NCI-H1436 treated with DMSO at 0.1 percent for 48 hours (cell line): ENCODE measurements at regions not wholly inside any gene's neighbourhood (a gene's known extent, or its start where the extent isn't known, plus 50 kb on each side); places are given as distances from the start of the nearest gene placed in this dataset.

Source experiments
- DNase-seq: peaks from one replicate; lab custom pipeline; 2025; lab: John Stamatoyannopoulos, UW

DNA sequence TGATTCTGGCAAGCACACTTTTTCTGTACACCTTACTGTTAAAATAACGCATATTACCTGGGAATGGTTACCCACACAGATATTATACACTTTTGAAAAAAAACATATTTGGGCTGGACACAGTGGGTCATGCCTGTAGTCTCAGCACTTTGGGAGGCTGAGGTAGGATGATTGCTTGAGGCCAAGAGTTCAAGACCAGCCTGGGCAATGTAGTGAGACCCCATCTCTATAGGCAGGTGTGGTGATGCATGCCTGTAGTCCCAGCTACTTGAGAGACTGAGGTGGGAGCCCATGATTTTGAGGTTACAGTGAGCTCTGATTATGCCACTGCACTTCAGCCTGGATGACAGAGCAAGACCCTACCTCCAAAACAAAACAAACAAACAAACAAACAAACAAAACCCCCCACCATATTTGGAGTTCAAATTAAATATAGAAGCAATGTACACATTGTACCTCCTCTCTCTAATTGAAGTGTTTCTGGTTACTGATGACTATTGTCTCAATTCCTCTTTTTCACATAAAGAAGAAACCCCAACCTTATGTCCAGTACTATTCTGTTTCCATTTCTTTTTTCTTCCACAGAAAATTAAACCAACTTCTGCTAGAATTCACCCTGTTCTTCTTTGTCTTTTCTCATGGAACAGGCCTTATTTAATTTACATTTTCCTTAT, 152.6 kb upstream of the UMPS start:
- DNase-seq: no peak

DNA sequence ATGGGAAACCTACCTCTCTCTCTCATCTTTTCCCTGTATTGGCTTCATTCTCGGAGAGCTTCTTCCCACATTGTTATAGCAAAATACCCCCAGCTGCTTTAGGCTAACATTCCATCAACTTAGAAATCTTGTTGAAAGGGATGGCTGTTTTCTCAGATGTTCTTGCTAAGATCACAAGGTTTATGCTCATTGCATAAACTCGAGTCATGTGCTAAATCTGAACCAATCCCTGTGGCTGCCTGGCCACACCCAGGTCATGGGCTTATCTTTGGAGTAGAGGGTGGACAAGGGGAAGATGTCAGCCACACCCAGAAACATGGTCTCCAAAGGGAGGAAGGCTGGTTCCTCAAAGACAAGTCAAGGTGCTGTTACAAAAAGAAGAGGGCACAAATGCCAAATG, 150.6 kb upstream of the UMPS start:
- no peak for DNase-seq

DNA sequence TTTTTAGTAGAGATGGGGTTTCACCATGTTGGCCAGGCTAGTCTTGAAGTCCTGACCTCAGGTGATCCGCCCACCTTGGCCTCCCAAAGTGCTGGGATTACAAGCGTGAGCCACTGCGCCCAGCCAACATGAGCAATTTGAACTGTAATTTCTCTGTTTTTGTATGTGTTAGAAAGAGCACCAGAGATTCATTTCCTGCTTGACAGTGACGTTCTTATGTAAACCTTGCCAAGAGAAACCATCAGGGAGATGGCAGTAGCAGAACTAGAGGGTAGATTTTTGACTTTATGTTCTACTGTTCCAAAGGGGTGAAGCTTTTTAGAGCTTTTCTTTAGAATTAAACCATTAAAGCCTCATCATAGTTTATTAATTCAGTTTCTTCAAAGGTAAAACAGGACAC, 148.1 kb upstream of the UMPS start:
- DNase-seq: no peak

DNA sequence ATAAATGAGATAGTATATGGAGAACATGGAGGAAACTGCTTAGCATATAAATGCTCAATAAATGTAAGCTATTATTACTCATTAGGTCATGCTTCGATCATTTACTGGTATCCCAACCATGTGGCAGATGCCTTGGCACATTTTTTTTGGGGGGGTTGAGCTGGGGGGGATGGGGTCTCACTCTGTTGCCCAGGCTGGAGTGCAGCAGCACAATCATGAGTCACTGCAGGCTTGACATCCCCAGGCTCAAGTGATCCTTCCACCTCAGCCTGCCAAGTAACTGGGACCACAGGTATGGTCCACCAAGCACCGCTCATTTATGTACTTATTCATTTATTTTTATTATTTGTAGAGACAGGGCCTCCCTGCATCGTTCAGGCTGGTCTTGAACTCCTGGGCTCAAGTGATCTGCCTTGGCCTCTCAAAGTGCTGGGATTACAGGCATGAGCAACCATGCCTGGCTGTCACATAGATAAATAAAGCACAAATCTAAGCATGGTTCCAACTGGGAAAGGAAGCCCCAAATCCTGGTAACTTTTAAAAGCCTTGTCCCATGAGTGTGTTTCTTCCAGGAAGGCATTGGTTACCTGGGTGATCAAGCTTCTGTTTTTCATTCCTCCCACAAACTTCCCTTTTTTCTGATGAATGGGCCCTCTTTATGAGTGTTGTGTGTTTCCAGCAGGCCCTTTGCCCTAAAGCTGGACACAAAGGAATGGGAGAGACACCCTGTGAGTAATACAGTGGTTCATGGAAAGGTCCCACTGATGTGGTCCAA, 147.4 kb upstream of the UMPS start:
- no peak for DNase-seq

DNA sequence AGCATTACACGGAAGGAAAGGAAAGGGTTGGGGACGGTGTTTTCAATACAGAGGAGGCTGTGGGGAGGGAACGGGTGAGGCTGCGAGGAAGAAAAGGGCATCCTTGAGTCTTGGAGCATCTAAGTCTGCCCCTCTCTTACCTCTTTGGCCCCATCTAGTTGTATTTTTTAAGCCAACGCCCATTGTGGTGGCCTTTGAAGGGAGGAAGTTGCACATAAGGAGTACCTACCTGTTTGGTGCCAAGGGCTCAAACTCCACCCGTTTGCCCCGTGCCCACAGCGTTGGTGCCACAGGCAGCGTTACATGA, 146.1 kb upstream of the UMPS start:
- DNase-seq: no peak

DNA sequence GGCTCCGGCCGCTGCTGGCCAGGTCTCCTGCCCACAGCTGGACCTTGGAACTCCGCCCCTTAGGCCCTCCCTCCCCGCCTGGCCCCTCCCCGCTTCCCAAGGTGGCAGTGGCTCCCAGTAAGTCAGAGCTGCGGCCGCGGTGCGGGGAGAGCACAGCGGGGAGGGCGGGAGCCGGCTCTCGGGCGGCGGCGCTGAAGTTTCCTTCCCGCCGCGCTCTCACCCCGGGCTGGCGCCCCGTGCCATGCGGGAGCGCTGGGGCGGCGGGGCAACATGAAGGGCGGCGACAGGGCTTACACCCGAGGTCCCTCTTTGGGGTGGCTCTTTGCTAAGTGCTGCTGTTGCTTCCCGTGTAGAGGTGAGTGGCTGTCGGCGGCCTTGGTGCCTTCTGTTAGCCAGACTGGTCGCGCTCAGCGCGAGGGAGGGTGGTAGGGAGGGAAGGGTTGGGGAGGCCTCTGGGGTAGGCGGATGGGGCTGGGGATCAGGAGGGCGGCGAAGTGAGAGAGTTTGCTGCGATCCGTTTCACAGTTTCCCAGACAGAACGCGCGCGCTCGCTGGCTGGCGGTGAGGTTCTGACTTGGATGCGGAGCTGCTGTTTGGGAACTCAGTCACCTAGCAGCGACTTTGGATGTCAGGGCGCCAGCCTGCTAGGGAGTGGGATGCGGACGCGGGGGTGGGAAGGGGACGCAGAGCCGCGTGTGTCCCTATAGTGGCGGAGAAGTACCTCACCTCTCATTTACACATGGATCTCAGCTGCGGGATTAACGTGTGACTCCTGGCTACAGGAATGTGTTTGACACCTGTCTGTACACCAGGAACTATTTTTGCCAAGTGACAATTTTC, 145.5 kb upstream of the UMPS start:
- no peak for DNase-seq

DNA sequence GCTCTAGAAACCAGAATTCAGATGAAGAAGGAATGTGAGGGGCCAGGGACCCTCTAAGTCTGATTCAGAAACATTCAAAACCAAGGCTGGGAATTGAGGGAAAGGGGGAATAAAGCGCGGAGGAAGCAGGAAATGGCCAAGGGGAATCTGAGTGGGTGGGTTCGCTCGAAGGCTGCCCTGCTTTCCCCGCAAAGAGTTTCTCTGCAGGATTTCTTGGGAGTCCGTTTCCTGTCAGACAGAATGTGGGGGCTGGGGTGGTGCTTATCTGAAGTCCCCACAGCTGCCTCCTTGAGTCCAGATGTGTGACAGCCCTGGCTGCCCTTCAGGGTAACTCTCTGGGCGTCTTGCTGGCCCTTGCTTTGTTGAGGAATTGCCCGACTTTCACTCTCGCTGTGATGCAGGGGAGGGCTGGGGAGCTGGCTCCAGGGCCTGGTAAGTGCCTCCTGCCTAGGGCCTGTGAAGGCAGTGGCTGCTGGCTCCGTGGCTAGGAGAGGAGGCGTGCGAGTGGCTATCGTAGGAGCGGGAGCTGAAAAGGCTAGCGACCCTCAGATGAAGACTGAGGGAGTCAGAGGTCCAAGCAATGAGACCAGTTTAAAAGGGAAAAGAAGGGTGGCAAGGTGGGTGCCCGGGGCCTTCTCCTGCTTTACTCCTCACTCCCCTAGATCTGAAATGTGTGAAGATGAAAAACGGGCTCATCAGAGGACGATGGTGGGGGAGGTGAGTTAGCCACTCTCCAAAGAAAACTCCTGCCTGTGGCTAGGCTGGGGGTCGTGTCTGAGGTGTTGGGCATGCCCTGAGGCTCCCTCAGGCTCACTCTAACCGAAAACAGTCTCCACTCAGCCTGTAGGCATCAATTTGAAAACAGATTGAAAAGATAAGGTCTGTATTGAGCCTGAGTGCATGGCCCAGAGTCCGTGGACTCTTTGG, 143.9 kb upstream of the UMPS start:
- no peak for DNase-seq

DNA sequence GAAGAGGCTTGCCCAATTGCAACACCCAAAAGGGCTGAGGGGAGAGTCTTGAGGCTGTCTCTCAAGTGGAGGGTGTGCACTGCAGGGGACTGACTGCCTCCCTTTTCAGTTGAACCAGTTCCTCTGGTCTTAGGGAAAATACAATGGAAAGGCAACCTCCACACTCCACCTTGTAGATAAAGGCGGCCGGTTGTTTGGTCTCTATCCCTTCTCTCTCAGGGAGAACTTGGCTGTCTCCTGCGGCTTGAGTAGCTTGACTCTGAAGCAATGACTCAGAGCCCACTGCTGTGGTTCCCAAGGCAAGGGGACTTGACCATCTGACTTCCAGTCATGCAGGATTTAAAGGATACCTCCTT, 143.2 kb upstream of the UMPS start:
- no peak for DNase-seq

DNA sequence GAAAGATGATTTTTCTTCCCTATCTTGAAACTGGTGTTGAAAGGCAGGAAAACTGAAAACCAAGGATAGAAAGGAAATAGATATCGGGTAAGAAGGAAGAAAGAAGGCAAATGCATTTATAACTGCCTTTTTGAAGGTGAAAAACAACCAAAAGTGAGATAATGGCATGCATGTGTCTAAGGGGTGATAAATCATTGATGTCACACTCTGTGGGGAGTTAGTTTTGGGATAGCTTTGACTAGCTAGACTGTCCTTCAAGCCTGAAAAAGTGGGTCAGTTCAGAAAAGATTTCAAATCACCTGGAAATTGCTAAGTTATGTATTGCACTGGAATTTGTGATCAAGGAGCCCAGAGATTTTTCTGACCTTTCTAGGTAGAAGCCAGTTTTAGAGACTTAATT, 142.2 kb upstream of the UMPS start:
- no peak for DNase-seq

DNA sequence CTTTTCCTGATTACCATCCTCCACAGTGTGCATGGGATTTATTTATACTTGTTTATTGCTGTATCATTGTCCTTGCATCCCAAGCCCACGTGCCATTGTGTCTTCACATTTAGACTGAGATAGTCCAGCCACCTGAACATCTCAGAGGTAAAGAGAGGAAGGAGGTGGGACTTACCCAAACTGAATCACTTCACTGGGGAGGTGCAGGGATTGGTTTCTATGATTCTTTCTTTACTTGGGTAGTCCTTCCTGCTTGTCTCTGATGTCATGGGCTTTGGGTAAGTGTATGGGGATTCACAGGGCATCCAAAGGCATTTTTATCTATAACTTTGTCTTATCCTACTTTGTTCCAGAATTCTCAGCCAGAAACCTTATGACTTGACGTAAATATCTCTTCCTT, 141.5 kb upstream of the UMPS start:
- DNase-seq: no peak

DNA sequence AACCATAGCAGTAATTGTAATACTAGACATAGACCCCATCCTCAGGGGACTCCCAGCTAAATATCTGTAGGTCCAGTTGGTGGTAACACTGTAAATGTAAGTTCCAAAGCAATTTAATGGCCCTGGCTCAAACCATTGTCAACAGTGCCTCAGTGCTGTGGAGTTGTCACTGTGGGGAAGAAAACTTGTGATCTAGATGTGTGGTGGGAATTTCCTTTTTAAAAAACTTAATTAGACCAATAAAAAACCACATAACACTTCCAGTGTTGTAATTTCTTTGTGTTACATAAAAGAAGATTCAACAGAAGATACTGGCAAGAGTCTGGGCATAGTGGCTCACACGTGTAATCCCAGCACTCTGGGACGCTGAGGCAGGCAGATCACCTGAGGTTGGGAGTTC, 138.6 kb upstream of the UMPS start:
- no peak for DNase-seq

DNA sequence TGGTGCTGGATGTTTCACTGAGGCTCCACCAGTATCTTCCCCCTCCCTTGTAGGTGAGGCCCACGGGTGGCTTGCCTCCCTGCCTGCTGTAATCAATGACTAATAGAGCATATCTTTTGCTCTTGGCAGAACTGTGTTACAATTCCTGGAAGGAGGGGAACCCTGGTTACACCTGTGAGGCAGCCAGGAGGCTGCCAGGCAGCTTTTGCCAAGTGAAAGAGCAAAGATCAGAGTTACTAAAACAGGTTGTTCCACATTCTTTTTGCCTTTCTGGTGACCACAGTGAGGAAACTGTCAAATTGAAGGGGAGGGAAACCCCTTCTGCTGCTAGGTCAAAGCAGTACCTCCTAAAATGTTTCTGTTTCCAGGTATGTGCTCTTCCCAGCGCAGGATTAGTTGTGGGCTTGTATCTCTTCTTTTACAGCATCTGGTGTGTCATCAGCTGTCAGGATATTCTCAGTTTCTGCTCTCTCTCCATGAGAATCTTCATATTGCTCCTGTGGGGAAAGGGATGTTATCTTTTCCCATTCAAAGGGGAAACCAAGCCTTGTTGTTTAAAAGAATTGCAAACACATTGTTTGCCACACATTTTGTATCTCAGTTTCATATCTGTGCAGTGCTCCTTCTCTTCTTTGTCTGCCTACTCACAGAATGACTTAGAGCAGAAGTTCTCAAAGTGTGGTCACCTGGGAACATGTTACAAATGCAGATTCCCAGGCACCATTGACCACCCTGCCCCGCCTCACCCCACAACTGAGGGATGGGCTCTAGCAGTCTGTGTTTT, 137.4 kb upstream of the UMPS start:
- no peak for DNase-seq

DNA sequence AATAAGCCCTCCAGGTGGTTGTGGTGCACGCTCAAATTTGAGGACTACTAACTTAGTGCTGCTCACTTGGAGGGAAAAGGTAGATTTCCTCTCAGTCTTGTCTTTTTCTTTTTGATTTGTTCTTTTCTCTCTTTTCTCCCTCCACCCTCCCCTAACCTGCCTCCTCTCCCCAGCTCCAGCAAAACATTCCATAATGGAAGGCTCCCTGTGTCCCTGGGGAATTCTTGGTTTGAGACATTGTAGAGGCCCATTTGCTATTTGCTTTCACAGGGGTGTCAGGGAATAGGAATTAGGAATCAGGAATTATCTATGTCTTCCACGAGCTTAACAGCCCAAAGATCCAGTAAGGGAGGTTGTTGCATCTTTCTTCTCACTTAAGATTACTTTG, 136.8 kb upstream of the UMPS start:
- DNase-seq: no peak

DNA sequence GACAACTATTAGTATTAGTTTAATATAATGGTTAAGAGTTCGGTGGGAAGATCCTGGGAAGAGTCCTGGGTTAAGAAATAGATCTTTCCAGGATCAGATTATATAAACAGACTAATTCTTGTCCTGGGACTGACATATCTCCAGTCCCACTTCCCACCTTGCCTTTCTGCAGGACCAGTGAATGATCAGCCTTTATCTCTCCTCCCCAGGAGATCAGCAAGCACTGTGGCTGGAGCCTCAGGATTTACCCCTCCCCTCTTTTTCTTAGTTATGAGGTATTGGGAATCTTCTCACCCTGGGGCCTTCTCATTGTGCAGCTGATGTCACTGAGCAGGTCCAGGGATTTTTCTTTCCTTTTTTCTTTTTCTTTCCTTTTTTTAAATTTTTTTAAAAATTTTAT, 135.7 kb upstream of the UMPS start:
- DNase-seq: no peak

DNA sequence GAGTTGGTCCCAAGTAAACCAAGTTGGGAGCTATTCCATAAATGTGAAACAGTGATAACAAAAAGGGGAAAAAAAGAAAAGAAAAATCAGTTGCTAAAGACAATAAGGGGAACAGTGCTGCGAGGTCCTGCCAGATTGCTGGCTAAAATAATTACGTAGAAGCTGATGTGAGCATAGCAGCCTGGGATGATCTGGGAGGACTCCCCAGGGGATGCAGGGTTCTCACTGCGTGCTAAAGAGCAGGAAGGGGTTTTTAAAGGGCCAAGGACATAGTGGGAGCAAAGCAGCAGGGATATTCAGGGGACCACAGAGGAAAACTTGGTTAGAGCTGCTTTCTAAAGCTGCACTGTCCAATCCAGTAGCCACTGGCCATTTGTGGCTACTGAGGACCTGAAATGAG, 133.0 kb upstream of the UMPS start:
- DNase-seq: no peak

DNA sequence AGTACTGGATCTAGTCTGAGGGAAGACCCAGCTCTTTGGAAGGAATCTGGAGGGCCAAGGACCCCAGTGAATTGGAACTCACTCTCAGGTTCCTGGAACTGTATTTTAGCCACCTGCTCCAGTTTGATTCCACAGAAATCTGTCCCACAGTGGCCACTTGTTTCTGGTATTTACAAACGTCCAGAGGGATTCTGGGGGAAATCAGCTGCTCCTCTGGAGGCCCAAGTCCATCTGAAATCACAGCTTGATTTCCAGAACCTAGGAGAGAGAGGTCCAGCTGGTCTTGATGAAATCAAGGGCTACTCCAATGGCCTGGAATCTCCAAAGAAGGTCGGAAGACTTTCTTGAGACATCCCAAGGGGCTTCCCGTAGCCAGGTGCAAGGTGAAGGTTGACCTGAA, 132.3 kb upstream of the UMPS start:
- DNase-seq: no peak

DNA sequence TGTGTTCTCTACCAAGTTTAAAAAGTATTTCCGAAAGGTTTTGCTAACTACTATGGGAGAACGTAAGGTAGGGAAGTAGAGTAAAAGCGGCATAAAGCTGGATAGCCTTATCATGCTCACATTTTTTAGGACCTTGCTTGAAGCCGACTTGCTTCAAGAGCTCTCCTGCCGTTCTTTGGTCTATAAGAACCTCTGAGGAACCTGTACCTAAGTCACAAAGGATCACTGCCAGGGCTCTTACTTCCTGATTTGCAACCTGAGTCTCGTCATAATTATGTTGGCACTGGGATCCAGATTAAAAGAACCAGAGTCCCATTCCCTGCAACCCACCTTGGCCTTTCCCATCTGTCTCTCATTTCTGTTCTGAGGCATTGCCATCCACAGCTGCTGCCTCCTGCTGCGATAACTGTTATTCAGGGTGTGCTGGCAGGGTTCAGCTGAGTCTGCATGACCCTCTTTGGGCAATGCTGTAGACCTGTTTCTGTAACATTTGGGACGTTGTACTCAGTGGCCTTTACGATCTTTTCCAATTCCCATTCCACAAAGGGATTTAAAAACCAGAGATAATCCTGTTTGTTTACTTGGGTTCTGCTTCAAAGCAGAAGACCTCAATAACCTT, 131.0 kb upstream of the UMPS start:
- DNase-seq: no peak

DNA sequence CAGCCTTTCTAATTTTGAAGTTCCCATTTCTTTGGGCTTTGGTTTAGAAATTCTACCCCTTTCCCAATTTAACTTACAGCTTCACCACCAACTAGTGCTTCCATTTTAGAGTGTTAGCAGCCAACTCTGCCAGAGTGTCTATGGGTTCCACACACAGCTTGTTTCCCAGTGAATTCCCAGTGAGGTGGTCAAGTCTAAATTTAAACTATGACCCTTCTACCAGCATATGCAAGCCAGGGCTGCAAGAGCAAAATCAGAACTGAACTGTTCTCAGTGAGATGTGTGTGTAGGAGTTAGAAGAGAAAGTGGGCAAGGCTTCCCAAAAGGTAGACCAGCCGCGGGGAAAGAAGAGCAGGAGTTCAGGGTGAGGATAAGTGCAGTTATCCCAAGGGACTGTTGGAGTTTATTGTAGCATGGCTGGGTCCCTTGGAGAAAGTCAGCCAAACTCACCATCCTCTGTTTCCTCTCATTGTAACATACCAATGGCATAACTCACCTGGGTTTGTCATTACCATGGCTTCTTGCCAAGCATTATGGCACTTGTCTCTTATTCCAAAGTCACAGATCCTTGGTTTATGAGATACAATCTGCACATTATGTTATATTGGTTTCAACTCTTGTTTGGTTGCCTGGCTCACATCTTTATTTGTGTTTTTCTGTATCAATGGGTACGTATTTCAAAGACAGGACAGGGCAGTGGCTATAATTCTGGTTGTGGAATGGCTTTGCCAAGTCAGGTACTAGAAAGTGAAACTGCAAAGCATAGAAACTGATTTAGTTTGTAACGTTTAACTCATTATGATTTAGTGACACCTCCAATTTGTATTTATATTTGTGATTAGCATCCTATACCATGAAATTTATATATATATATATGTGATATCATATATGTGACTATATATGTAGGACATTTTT, 130.2 kb upstream of the UMPS start:
- DNase-seq: no peak

DNA sequence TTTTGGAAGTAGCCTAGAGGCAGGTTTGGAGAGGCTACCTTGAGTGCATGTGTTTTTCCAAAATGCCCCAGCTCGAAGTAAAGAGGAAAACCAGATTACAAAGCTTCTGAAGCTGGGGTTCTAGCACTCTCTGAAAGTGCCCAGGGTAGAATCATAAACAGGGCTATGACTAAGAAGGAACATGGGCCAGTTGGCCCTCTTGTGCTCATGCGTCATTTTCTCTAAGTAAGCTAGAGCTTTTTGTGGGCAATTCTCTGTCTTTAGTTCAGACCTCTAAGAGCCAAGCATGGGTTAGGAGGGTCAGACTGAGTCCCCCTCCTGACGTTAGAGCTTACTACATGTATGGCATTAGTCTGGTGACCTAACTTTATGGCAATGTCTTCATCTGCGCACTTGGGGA, 129.5 kb upstream of the UMPS start:
- no peak for DNase-seq

DNA sequence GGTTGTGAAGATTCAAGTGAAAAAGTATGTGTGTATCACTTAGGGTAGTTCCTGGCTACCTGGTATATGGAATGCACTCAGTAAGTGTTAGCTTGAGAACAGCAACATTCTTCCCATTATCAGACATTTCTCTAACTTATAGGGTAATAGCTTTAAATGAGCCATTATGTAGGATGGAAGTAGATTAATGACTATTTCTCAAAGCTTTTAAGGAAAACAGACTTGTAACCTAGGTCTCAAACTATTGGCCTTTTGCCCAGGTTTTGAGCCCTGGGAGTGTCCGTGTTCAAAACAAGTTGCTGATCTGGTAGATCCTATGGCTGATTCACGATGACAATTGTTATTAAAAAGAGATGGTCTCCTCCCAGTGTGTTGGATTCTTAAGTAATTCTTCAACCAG, 129.1 kb upstream of the UMPS start:
- DNase-seq: no peak
